Neural progenitor cell (in vitro differentiated cells): ENCODE measurements at regions not wholly inside any gene's neighbourhood (a gene's known extent, or its start where the extent isn't known, plus 50 kb on each side); places are given as distances from the start of the nearest gene placed in this dataset.

ENCODE experiments used
- DNase-seq: peaks from one replicate; pipeline ENCODE4 v3.0.0-alpha.2; 2016; ENCODE audit warnings: low spot score
- H2AFZ ChIP-seq: fragments of 200-600 bp; sonication (generic); replicated peaks from 2 replicates; pipeline ENCODE4 v1.6.1; 2016; ENCODE audit warnings: antibody characterized with exemption
- H3F3A ChIP-seq: fragments of 200-600 bp; sonication (generic); 2 replicates; pipeline ENCODE4 v1.6.1; 2016; ENCODE audit warnings: antibody characterized with exemption, low read depth
- H3K27ac ChIP-seq: fragments of 200-600 bp; sonication (generic); 2 replicates; pipeline ENCODE4 v1.5.1; 2016; ENCODE audit warnings: mild to moderate bottlenecking
- H3K27me3 ChIP-seq: fragments of 200-600 bp; sonication (generic); 2 replicates; pipeline ENCODE4 v1.6.1; 2016; ENCODE audit warnings: mild to moderate bottlenecking, moderate library complexity
- H3K36me3 ChIP-seq: fragments of 200-600 bp; sonication (generic); 2 replicates; pipeline ENCODE4 v1.5.1; 2016
- H3K4me1 ChIP-seq: fragments of 200-600 bp; sonication (generic); 2 replicates; pipeline ENCODE4 v1.6.1; 2016; ENCODE audit warnings: mixed run types
- H3K4me2 ChIP-seq: fragments of 200-600 bp; sonication (generic); 2 replicates; pipeline ENCODE4 v1.6.1; 2016
- H3K4me3 ChIP-seq: fragments of 200-600 bp; sonication (generic); 2 replicates; pipeline ENCODE4 v1.5.1; 2016
- H3K79me2 ChIP-seq: fragments of 200-600 bp; sonication (generic); 2 replicates; pipeline ENCODE4 v1.6.1; 2016; ENCODE audit warnings: low read depth
- H3K9ac ChIP-seq: fragments of 200-600 bp; sonication (generic); 2 replicates; pipeline ENCODE4 v1.6.1; 2016
- H3K9me3 ChIP-seq: fragments of 200-600 bp; sonication (generic); 2 replicates; pipeline ENCODE4 v1.5.1; 2016; ENCODE audit warnings: low read depth
- H4K20me1 ChIP-seq: fragments of 200-600 bp; sonication (generic); 2 replicates; pipeline ENCODE4 v1.6.1; 2016; ENCODE audit warnings: low read depth
- H3K27ac Mint-ChIP-seq: 3 replicates; pipeline ENCODE4 v1.8.0; 2021; ENCODE audit warnings: mixed read lengths
- H3K27me3 Mint-ChIP-seq: 2 replicates; pipeline ENCODE4 v1.8.0; 2022; ENCODE audit warnings: low read depth, mild to moderate bottlenecking, inconsistent platforms, moderate library complexity, mixed read lengths; ENCODE audit not compliant: insufficient read depth
- H3K36me3 Mint-ChIP-seq: 3 replicates; pipeline ENCODE4 v1.8.0; 2021; ENCODE audit warnings: mixed read lengths
- H3K4me1 Mint-ChIP-seq: 3 replicates; pipeline ENCODE4 v1.8.0; 2021; ENCODE audit warnings: mixed read lengths
- H3K4me3 Mint-ChIP-seq: 3 replicates; pipeline ENCODE4 v1.8.0; 2021; ENCODE audit warnings: mild to moderate bottlenecking, moderate library complexity, mixed read lengths
- H3K9me3 Mint-ChIP-seq: 3 replicates; pipeline ENCODE4 v1.8.0; 2020; ENCODE audit warnings: mixed read lengths
- CTCF ChIP-seq: fragments of 200-600 bp; sonication (generic); IDR thresholded peaks from 2 replicates; pipeline ENCODE4 v1.5.1; 2017; ENCODE audit warnings: antibody characterized with exemption, mild to moderate bottlenecking
- EZH2 ChIP-seq: fragments of 200-600 bp; sonication (generic); IDR thresholded peaks from 2 replicates; pipeline ENCODE4 v1.6.1; 2017; ENCODE audit warnings: antibody characterized with exemption, mild to moderate bottlenecking, moderate library complexity
- EZH2phosphoT487 ChIP-seq: fragments of 200-600 bp; sonication (generic); IDR thresholded peaks from 2 replicates; pipeline ENCODE4 v1.6.1; 2017; ENCODE audit warnings: antibody characterized with exemption

DNA sequence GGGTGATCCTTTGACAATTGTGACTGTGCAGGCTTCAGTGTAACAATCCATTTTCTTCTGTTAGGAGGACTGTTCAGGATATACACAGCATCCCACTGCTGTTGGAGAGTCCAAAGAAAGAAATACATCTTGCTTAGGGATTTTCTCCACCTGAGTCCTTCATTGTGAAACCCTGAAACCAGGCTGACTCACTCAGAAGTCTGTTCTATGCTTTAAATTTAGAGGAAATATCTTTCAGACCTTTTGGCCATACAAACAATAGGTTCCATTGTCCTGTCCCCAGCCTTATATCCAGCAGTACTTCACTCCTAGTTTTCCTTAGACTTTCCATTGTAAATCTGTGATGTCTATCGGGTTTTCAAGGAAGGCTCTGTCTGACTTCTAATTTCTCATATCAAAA lies 379.1 kb downstream of the SUCLA2 start:
- no peaks in the 10 kb centered on the region for H3K36me3 Mint-ChIP-seq
- Histone ChIP-seq H3K36me3 (no peaks in the 10 kb centered on the region), H3K27ac (peak overlapping the region; percentile 68), H3K4me2 (peak overlapping the region; percentile 29), H3K9me3 (no peaks in the 10 kb centered on the region), H3F3A (peaks cover 10% of the 10 kb centered on the region), H3K4me3 (no peak overlapping the region), H3K79me2 (no peaks in the 10 kb centered on the region), H3K4me1 (peaks cover 19% of the 10 kb centered on the region), H3K9ac (no peak overlapping the region), H3K27me3 (no peaks in the 10 kb centered on the region), H2AFZ (peak overlapping the region; percentile 46), H4K20me1 (no peaks in the 10 kb centered on the region)
- no peak for TF ChIP-seq EZH2
- TF ChIP-seq CTCF = no peak
- no peak for TF ChIP-seq EZH2phosphoT487
- DNase-seq = no peak
- H3K9me3 Mint-ChIP-seq = peaks cover 9% of the 10 kb centered on the region
- H3K27ac Mint-ChIP-seq = peak overlapping the region; percentile 44
- H3K4me3 Mint-ChIP-seq = no peak overlapping the region
- peaks cover 2% of the 10 kb centered on the region for H3K27me3 Mint-ChIP-seq
- H3K4me1 Mint-ChIP-seq = peaks cover 15% of the 10 kb centered on the region

DNA sequence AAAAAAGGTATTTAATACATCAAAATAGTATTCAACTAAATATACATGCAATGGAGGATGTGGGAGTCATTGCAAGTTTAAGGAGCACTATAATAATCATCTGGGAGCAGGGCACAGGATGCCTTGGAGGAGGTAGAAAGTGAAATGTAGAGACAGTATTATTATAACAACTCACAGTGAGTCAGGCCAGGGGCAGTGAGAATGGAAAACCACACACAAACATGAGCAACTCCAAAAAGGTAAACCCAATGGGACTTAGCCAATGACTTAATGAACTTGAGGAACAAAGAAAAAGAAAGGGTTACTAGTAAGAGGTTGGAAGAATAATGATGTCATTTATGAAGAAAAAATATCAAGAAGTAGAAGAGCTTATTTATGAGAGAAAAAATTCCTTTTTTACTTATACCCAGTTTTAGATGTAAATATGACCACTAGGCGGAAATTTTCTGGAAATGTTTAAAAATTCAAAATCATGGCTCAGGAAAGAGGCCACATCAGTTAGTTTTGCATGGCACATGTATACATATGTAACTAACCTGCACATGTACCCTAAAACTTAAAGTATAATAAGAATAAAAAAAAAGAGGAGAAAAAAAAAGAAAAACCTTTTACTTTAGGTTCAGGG lies 389.3 kb downstream of the SUCLA2 start:
- no peak overlapping the region for H3K27ac ChIP-seq
- H3K4me2 ChIP-seq = no peak overlapping the region
- H4K20me1 ChIP-seq = no peaks in the 10 kb centered on the region
- no peaks in the 10 kb centered on the region for H3K27me3 ChIP-seq
- Mint-ChIP-seq H3K36me3 (no peaks in the 10 kb centered on the region), H3K27ac (no peak overlapping the region), H3K9me3 (peaks cover 8% of the 10 kb centered on the region), H3K27me3 (no peaks in the 10 kb centered on the region), H3K4me1 (no peaks in the 10 kb centered on the region), H3K4me3 (no peak overlapping the region)
- H3K9ac ChIP-seq = no peak overlapping the region
- no peak for TF ChIP-seq CTCF
- TF ChIP-seq EZH2phosphoT487 = no peak
- TF ChIP-seq EZH2 = no peak
- H3F3A ChIP-seq = no peaks in the 10 kb centered on the region
- H3K36me3 ChIP-seq = no peaks in the 10 kb centered on the region
- H2AFZ ChIP-seq = no peak overlapping the region
- H3K4me3 ChIP-seq = no peak overlapping the region
- no peak for DNase-seq
- no peaks in the 10 kb centered on the region for H3K4me1 ChIP-seq
- no peaks in the 10 kb centered on the region for H3K79me2 ChIP-seq
- no peaks in the 10 kb centered on the region for H3K9me3 ChIP-seq

- H4K20me1 ChIP-seq = no peaks in the 10 kb centered on the region
- TF ChIP-seq CTCF = no peak
- no peak for TF ChIP-seq EZH2phosphoT487
- no peak for TF ChIP-seq EZH2
- no peaks in the 10 kb centered on the region for H3K4me1 ChIP-seq
- DNase-seq = no peak
- no peaks in the 10 kb centered on the region for H3F3A ChIP-seq
- Mint-ChIP-seq H3K4me1 (no peaks in the 10 kb centered on the region), H3K27me3 (no peaks in the 10 kb centered on the region), H3K4me3 (no peak overlapping the region), H3K27ac (no peak overlapping the region), H3K9me3 (peaks cover 8% of the 10 kb centered on the region), H3K36me3 (no peaks in the 10 kb centered on the region)
- no peaks in the 10 kb centered on the region for H3K79me2 ChIP-seq
- no peak overlapping the region for H2AFZ ChIP-seq
- H3K4me2 ChIP-seq = no peak overlapping the region
- no peak overlapping the region for H3K27ac ChIP-seq
- H3K27me3 ChIP-seq = no peaks in the 10 kb centered on the region
- H3K36me3 ChIP-seq = no peaks in the 10 kb centered on the region
- H3K9ac ChIP-seq = no peak overlapping the region
- H3K4me3 ChIP-seq = no peak overlapping the region
- no peaks in the 10 kb centered on the region for H3K9me3 ChIP-seq
These were observed 390.4 kb downstream of the SUCLA2 start for GRCh38 chr13:47610687-47611086.
